Loucy (cell line): ENCODE measurements at regions not wholly inside any gene's neighbourhood (a gene's known extent, or its start where the extent isn't known, plus 50 kb on each side); places are given as distances from the start of the nearest gene placed in this dataset.

Experiments
- H2AFZ ChIP-seq: fragments of 200-600 bp; sonication (generic); 2 replicates; pipeline ENCODE4 v1.6.0; 2016; ENCODE audit warnings: antibody characterized with exemption, mild to moderate bottlenecking, low read length, moderate library complexity
- H3F3A ChIP-seq: fragments of 200-600 bp; 2 replicates; pipeline ENCODE4 v1.6.0; 2016; ENCODE audit warnings: antibody characterized with exemption, low read depth, mild to moderate bottlenecking
- H3K27me3 ChIP-seq: fragments of 200-600 bp; sonication (generic); 2 replicates; pipeline ENCODE4 v1.6.1; 2014; ENCODE audit warnings: low read length, mild to moderate bottlenecking; ENCODE audit not compliant: insufficient read depth, poor library complexity, severe bottlenecking
- H3K36me3 ChIP-seq: fragments of 200-600 bp; sonication (generic); 2 replicates; pipeline ENCODE4 v1.6.1; 2016; ENCODE audit warnings: low read length; ENCODE audit not compliant: insufficient read depth
- H3K4me1 ChIP-seq: fragments of 200-600 bp; sonication (generic); 2 replicates; pipeline ENCODE4 v1.5.1; 2014; ENCODE audit warnings: low read length, mild to moderate bottlenecking; ENCODE audit not compliant: insufficient read depth, poor library complexity, severe bottlenecking
- H3K4me2 ChIP-seq: fragments of 200-600 bp; sonication (generic); 2 replicates; pipeline ENCODE4 v1.6.0; 2014; ENCODE audit warnings: antibody characterized with exemption, low read length, low read depth, mild to moderate bottlenecking; ENCODE audit not compliant: poor library complexity, severe bottlenecking
- H3K4me3 ChIP-seq: fragments of 200-600 bp; sonication (generic); 2 replicates; pipeline ENCODE4 v1.5.1; 2014; ENCODE audit warnings: low read length, mild to moderate bottlenecking, mixed read lengths; ENCODE audit not compliant: poor library complexity, severe bottlenecking
- H3K79me2 ChIP-seq: fragments of 200-600 bp; sonication (generic); 2 replicates; pipeline ENCODE4 v1.6.1; 2014; ENCODE audit warnings: low read length; ENCODE audit not compliant: insufficient read depth
- H3K9ac ChIP-seq: fragments of 200-600 bp; sonication (generic); 2 replicates; pipeline ENCODE4 v1.6.0; 2014; ENCODE audit warnings: mild to moderate bottlenecking, low read depth, low read length, moderate library complexity; ENCODE audit not compliant: poor library complexity, severe bottlenecking
- H3K9me2 ChIP-seq: fragments of 200-600 bp; sonication (generic); replicated peaks from 2 replicates; pipeline ENCODE4 v1.6.1; 2016; ENCODE audit warnings: low read depth, low read length, mixed read lengths
- H3K9me3 ChIP-seq: fragments of 200-600 bp; sonication (generic); 2 replicates; pipeline ENCODE4 v1.6.1; 2014; ENCODE audit warnings: mild to moderate bottlenecking, antibody characterized with exemption, low read length, low read depth; ENCODE audit not compliant: insufficient read depth
- H4K20me1 ChIP-seq: fragments of 200-600 bp; sonication (generic); 2 replicates; pipeline ENCODE4 v1.6.0; 2014; ENCODE audit warnings: antibody characterized with exemption, low read length, mild to moderate bottlenecking; ENCODE audit not compliant: insufficient read depth, poor library complexity, severe bottlenecking
- EZH2phosphoT487 ChIP-seq: fragments of 200-600 bp; IDR thresholded peaks from 2 replicates; pipeline ENCODE4 v1.6.1; 2018; ENCODE audit warnings: antibody characterized with exemption, mild to moderate bottlenecking, moderate library complexity, borderline replicate concordance
- TF ChIP-seq, protein P1 (sequence below): fragments of 200-600 bp; sonication (generic); conservative IDR thresholded peaks from 2 replicates; pipeline ENCODE4 v1.5.1; 2014; ENCODE audit warnings: mild to moderate bottlenecking, antibody characterized with exemption, low read length

DNA sequence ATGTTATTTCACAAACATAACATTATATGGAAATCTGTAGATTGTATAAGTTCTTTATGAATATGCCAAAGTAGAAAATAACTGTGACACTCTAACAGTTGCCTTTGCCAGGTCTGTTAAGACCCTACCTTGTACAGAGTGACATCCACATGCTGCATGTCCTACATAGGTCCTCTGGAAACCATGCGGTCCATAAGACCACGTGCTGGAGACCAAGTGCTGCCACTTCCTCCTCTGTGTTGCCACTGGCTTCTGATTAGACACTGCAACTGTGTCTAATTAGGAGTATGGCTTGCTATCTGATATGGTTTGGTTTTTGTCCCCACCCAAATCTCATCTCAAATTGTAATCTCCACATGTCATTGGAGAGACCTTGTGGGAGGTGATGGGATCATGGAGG lies 855.5 kb upstream of the SEMA6D start:
- TF ChIP-seq EZH2phosphoT487 = no peak
- TF ChIP-seq, protein P1, sequence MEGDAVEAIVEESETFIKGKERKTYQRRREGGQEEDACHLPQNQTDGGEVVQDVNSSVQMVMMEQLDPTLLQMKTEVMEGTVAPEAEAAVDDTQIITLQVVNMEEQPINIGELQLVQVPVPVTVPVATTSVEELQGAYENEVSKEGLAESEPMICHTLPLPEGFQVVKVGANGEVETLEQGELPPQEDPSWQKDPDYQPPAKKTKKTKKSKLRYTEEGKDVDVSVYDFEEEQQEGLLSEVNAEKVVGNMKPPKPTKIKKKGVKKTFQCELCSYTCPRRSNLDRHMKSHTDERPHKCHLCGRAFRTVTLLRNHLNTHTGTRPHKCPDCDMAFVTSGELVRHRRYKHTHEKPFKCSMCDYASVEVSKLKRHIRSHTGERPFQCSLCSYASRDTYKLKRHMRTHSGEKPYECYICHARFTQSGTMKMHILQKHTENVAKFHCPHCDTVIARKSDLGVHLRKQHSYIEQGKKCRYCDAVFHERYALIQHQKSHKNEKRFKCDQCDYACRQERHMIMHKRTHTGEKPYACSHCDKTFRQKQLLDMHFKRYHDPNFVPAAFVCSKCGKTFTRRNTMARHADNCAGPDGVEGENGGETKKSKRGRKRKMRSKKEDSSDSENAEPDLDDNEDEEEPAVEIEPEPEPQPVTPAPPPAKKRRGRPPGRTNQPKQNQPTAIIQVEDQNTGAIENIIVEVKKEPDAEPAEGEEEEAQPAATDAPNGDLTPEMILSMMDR = no peak
- Histone ChIP-seq H3K9me2 (no peaks in the 10 kb centered on the region), H3K36me3 (no peaks in the 10 kb centered on the region), H4K20me1 (no peaks in the 10 kb centered on the region), H3K79me2 (no peaks in the 10 kb centered on the region), H3K4me1 (no peaks in the 10 kb centered on the region), H3K27me3 (no peaks in the 10 kb centered on the region), H3F3A (no peaks in the 10 kb centered on the region), H3K4me2 (no peak overlapping the region), H3K9ac (no peak overlapping the region), H3K9me3 (no peaks in the 10 kb centered on the region), H3K4me3 (no peak overlapping the region), H2AFZ (no peak overlapping the region)

DNA sequence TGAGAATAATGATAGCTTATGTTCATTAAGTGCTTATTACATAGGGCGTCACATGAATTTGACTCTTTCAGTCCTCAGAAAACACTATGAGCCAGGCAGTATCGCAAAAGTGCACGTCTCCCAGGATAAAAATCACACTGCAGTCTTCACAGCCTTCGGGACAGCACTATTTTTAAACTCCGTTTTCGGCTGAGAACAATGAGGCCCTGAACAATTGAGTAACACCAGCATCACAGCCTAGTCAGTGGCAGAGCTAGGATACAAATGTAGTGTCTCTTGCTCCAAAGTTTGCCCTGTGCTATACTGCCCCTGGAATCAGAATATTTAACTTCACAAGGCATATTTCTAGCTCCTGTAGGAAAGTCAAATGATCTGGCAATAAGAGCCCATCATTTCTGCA lies 852.1 kb upstream of the SEMA6D start:
- Histone ChIP-seq H3K4me2 (no peak overlapping the region), H4K20me1 (no peaks in the 10 kb centered on the region), H3K4me1 (no peaks in the 10 kb centered on the region), H3K4me3 (no peak overlapping the region), H3K27me3 (no peaks in the 10 kb centered on the region), H2AFZ (no peak overlapping the region), H3K9me2 (no peaks in the 10 kb centered on the region), H3F3A (no peaks in the 10 kb centered on the region), H3K79me2 (no peaks in the 10 kb centered on the region), H3K36me3 (no peaks in the 10 kb centered on the region), H3K9me3 (no peaks in the 10 kb centered on the region), H3K9ac (no peak overlapping the region)
- no peak for TF ChIP-seq EZH2phosphoT487
- TF ChIP-seq, protein P1 = no peak

DNA sequence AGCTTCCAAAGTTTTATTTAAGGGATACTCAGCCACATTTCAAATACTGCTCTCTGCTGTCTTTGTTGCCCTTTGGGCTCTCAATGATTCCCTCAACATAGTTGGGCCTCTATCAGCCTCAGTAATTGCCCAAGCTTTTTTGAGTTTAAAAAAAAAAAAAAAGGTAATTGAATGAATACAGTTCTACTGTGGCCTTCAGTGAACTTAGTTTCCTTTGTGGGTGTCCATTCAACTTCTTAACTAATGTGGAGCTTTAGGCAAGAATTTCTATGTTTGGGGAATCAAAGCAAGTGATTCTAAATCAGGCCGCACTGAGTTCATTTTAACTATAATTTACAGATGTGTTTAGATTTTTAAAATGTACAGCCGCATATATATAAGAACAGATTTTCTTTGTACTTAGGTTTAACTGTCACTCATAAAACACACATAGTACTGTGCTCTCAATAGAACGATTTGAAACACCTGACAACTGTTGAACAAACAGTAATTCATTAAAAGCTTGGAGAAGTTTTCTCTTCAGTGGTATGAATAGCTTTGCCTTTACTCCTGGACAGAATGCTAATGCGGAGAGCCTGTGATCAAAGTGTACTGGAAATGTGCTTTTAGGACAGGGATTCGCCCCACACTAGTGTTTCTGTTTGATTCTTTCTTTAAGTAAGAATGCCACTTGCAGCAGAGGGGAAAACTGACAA lies 844.9 kb upstream of the SEMA6D start:
- Histone ChIP-seq H3K4me1 (no peaks in the 10 kb centered on the region), H3K9me3 (no peaks in the 10 kb centered on the region), H4K20me1 (no peaks in the 10 kb centered on the region), H3K9ac (no peak overlapping the region), H3K9me2 (no peaks in the 10 kb centered on the region), H3K4me3 (no peak overlapping the region), H3K27me3 (no peaks in the 10 kb centered on the region), H3K36me3 (no peaks in the 10 kb centered on the region), H3K79me2 (no peaks in the 10 kb centered on the region), H3F3A (no peaks in the 10 kb centered on the region), H3K4me2 (no peak overlapping the region), H2AFZ (no peak overlapping the region)
- TF ChIP-seq, protein P1 = no peak
- TF ChIP-seq EZH2phosphoT487 = no peak
